K562 (cell line): ENCODE measurements at regions not wholly inside any gene's neighbourhood (a gene's known extent, or its start where the extent isn't known, plus 50 kb on each side); places are given as distances from the start of the nearest gene placed in this dataset.

ENCODE experiments used
- ARID1B ChIP-seq: fragments of 450-650 bp; IDR thresholded peaks from 2 replicates; pipeline ENCODE4 v1.6.1; 2016; ENCODE audit warnings: antibody characterized with exemption, mild to moderate bottlenecking, inconsistent platforms
- CBFB ChIP-seq: sonication (generic); formaldehyde crosslinking; IDR thresholded peaks from 2 replicates; pipeline ENCODE4 v1.4.0; 2020; ENCODE audit warnings: mild to moderate bottlenecking, missing genetic modification reagents
- CTCF ChIP-seq, 3 experiments: IDR thresholded peaks in 2 of 3; conservative IDR thresholded peaks in 1 of 3; 2 replicates each; pipeline ENCODE4 v1.5.1; 2011 to 2012; ENCODE audit warnings: low read length in 3 of 3, mild to moderate bottlenecking in 3 of 3, control low read depth in 2 of 3, improper control_type of control experiment in 1 of 3, inconsistent platforms in 1 of 3, low read depth in 1 of 3, mixed read lengths in 1 of 3, moderate library complexity in 1 of 3; ENCODE audit not compliant: insufficient read depth in 2 of 3
- DPF2 ChIP-seq: fragments of 450-650 bp; IDR thresholded peaks from 2 replicates; pipeline ENCODE4 v1.6.1; 2016
- FOXP4 ChIP-seq: sonication (generic); formaldehyde crosslinking; IDR thresholded peaks from 2 replicates; pipeline ENCODE4 v1.8.0; 2022; ENCODE audit warnings: mild to moderate bottlenecking, missing genetic modification reagents, borderline replicate concordance
- POLR2A ChIP-seq: fragments of 450-650 bp; conservative IDR thresholded peaks from 2 replicates; pipeline ENCODE4 v1.6.1; 2016
- POLR2AphosphoS5 ChIP-seq: IDR thresholded peaks from 2 replicates; pipeline ENCODE4 v1.6.1; 2011; ENCODE audit warnings: mild to moderate bottlenecking, low read depth, low read length, moderate library complexity; ENCODE audit not compliant: control insufficient read depth, insufficient read depth

- TF ChIP-seq CBFB (CRISPR knock-in tag) = no peak
- no peak for TF ChIP-seq CTCF (IDR thresholded peaks at IDR 0.05 in 2 of 3, conservative IDR thresholded peaks at IDR 0.05 in 1 of 3; ENCODE audit: insufficient read depth in 2 of 3, low read depth in 1 of 3, low read length in 3 of 3)
- TF ChIP-seq DPF2 = no peak
- TF ChIP-seq FOXP4 = no peak
- TF ChIP-seq ARID1B = no peak
- TF ChIP-seq POLR2AphosphoS5 = no peak
- no peak for TF ChIP-seq POLR2A
Observed at GRCh38 chrX:74023203-74023602, 170.7 kb upstream of the XIST start.
